SU-DHL-6 (cell line): ENCODE measurements at regions not wholly inside any gene's neighbourhood (a gene's known extent, or its start where the extent isn't known, plus 50 kb on each side); places are given as distances from the start of the nearest gene placed in this dataset.

Experiments used
- CTCF ChIP-seq: fragments of 200-600 bp; sonication (generic); IDR thresholded peaks from one replicate; pipeline ENCODE4 v1.5.1; 2017; ENCODE audit warnings: antibody characterized with exemption, mild to moderate bottlenecking, low read length, moderate library complexity; ENCODE audit not compliant: insufficient read depth, poor library complexity, severe bottlenecking
- EZH2phosphoT487 ChIP-seq: fragments of 200-600 bp; sonication (generic), shearing (Covaris generic); conservative IDR thresholded peaks from 2 replicates; pipeline ENCODE4 v1.6.1; 2018; ENCODE audit warnings: mild to moderate bottlenecking, antibody characterized with exemption, low read length, moderate library complexity, mixed read lengths

GRCh38 chr12:75790219-75790618 is 241.4 kb downstream of the PHLDA1 start:
- TF ChIP-seq CTCF, result no peak
- no peak for TF ChIP-seq EZH2phosphoT487
